WI38 (cell line): ENCODE measurements at regions not wholly inside any gene's neighbourhood (a gene's known extent, or its start where the extent isn't known, plus 50 kb on each side); places are given as distances from the start of the nearest gene placed in this dataset.

Experiments used
- H3K4me3 ChIP-seq: 2 replicates; pipeline ENCODE4 v1.5.1; 2011; ENCODE audit warnings: low read depth, mild to moderate bottlenecking, control low read depth, low read length
- TF ChIP-seq, protein P1 (sequence below): IDR thresholded peaks from 2 replicates; pipeline ENCODE4 v1.5.1; 2012; ENCODE audit warnings: low read depth, mild to moderate bottlenecking, control low read depth, low read length

DNA sequence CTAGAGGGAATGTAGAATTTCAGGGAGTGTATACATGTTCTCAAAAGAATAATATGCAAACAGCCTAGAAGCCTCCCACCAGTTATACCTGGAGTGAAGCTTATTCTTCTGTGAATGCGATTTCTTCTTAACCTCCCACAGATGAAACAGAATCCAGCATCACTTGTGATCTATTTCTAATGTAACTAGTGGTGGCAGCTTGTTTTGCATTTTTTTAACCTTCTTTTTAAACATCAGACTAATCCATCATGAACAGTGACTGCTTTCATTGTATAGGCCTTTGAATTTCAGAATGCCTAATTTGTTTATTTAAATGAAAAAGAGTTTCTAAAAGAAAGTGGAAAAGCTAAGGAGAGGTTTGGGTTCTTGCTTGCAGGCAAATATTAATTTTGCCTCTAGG, 85.7 kb upstream of the EPHA4 start:
- no peak overlapping the region for H3K4me3 ChIP-seq
- TF ChIP-seq, protein P1, sequence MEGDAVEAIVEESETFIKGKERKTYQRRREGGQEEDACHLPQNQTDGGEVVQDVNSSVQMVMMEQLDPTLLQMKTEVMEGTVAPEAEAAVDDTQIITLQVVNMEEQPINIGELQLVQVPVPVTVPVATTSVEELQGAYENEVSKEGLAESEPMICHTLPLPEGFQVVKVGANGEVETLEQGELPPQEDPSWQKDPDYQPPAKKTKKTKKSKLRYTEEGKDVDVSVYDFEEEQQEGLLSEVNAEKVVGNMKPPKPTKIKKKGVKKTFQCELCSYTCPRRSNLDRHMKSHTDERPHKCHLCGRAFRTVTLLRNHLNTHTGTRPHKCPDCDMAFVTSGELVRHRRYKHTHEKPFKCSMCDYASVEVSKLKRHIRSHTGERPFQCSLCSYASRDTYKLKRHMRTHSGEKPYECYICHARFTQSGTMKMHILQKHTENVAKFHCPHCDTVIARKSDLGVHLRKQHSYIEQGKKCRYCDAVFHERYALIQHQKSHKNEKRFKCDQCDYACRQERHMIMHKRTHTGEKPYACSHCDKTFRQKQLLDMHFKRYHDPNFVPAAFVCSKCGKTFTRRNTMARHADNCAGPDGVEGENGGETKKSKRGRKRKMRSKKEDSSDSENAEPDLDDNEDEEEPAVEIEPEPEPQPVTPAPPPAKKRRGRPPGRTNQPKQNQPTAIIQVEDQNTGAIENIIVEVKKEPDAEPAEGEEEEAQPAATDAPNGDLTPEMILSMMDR: no peak

DNA sequence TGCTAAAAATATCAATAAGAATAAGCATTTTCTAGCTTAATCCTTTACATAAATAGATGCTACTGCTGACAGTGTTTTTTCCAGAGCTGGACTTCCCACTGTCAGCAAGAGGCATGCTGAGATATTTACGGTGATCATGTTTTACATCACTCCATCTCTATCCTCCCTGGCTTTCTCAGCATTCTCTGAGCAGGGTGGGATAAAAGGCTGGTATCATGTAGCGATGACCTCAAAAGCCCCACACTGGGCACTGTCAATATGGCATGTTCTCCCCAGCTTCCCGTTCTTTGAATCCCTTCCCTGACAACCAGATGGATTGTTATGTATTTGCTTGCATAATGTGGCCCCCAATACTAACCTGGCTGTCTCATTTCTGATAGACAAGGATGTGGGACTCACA, 83.2 kb upstream of the EPHA4 start:
- no peak overlapping the region for H3K4me3 ChIP-seq
- TF ChIP-seq, protein P1: no peak

DNA sequence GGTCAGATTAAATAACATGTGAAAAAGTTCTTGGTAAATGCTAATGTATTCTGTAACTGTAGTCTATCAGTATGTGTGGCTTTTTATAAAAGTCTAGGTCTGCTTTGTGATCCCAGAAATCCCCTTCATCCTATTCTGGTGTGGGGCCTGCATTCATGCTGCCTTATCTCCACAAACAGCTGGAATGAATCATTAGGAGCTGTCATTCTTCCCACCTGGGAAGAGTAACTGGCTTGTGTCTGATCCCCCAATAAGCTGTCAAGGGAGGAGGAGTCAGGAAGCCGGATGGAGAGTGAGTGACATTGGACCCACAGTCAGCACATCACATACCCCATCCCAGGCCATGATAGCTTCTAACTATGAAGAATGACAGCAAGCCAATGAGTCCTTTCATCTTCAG, 81.1 kb upstream of the EPHA4 start:
- no peak overlapping the region for H3K4me3 ChIP-seq
- TF ChIP-seq, protein P1: no peak

DNA sequence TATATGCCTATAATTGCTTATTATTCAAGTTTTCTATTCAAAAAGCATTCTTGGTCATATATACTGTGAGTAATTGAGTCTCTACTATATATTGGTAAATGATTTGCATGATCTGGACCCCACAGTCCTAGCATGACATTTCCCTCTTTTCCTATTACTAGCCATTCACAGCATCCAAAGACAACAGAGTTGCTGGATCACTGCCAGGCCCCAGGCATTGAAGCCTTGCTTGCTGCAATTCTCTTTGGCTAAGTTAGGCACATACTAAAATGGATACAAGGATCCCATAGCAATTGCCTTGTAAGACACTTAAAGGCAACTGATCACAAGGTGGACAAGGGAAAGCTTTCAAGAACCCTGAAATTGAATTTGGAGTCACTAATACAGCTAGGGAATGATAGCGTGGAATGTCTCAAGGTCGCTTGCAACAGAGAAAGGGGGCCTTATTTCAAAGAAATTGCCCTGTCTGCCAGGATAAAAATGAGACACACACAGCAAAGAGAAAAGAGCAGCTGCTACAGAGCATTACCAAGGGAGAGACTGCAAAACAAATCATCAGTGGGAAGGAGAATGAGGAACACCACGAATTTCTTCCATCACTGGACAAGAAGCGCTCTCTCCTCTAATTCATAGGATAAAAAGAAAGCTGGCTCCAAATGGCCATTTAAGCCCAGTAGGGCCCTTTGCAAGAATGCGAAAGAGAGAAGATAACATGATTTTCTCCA, 77.1 kb upstream of the EPHA4 start:
- H3K4me3 ChIP-seq: no peak overlapping the region
- TF ChIP-seq, protein P1: no peak

DNA sequence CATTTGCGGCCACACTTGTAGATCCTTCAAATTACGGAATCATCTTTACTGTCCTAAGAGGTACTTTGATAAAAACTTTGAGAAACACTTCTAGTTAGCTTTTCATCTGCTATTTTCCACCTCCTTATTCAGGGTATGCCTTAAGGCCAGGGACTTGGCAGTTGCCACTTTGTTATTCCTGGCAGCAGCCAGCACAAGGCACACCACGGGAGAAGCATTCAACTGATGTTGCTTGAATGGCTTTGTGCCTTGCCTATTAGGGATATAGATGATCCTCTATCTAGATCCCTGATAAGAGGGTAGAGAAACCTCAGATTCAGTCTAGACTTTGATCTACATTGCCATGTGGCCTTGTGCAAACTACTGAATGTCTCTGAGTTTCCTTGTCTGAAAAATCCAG, 70.3 kb upstream of the EPHA4 start:
- TF ChIP-seq, protein P1: no peak
- H3K4me3 ChIP-seq: no peak overlapping the region

DNA sequence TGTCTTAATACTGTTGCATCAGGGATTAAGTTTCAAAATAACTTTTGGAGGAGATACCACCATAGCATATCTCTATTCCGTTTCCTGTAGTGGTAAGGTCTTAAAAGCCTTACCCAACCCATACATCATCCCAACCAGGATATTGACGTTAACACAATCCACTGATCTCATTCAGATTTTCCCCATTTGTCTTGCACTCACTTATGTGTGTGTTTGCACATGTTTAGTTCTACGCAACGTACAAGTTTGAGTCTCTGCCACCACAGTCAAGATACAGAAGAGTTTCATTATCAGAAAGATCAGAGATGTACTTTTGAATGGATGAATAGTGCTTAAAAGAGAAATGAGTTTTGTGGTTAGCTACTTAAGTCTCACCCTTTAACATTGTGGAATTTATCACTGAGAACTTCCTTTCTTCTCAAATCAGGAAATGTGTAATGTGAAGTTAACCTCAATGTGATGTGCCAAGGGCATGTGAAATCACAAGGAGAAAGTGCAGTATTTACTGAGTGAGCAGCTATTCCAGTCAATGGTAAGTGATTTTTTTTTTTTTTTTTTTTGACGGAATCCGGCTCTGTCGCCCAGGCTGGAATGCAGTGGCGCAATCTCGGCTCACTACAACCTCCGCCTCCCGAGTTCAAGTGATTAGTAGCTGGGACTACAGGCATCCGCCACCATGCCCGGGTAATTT, 69.2 kb upstream of the EPHA4 start:
- TF ChIP-seq, protein P1: no peak
- no peak overlapping the region for H3K4me3 ChIP-seq

DNA sequence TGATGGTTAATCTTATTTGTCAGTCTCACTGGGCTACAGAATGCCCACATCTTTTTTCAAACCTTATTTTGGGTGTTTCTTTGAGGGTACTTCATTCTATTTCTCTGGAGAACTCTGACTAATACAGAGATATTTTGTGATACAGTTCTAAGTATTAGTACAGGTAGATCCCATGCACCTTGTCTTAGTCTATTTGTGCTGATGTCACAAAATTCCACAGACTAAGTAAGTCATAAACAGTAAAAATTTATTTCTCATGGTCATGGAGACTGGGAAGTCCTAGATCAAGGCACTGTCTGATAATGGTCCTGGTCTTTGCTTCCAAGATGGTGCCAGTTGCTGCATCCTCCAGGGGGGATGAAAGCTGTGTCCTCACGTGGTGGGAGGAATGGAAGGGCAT, 68.6 kb upstream of the EPHA4 start:
- TF ChIP-seq, protein P1: no peak

More for the DNA sequence above, 68.6 kb upstream of the EPHA4 start:
- no peak overlapping the region for H3K4me3 ChIP-seq
